Esophagus squamous epithelium (tissue), 4 donors: ENCODE measurements at regions not wholly inside any gene's neighbourhood (a gene's known extent, or its start where the extent isn't known, plus 50 kb on each side); places are given as distances from the start of the nearest gene placed in this dataset.

ENCODE experiments used
- CTCF ChIP-seq, 6 experiments: fragments of 450-650 bp in 4 of 6; fragments of 200-600 bp in 2 of 6; sonication (generic) in 2 of 6; IDR thresholded peaks; one replicate each; pipeline ENCODE4 v1.5.1; 2016 to 2019; ENCODE audit warnings: antibody characterized with exemption in 6 of 6, mild to moderate bottlenecking in 4 of 6, moderate library complexity in 4 of 6
- POLR2A ChIP-seq, 4 donors: fragments of 450-650 bp; IDR thresholded peaks; one replicate each; pipeline ENCODE4 v1.6.1; 2017; ENCODE audit warnings: antibody characterized with exemption in 4 of 4, mild to moderate bottlenecking in 4 of 4, moderate library complexity in 3 of 4

GRCh38 chr18:78085241-78086185 is 835.9 kb downstream of the GALR1 start:
- TF ChIP-seq CTCF (IDR thresholded peaks at IDR 0.05), result no peak
- no peak for TF ChIP-seq POLR2A (IDR thresholded peaks at IDR 0.05)
